AG04450 (cell line): ENCODE measurements at regions not wholly inside any gene's neighbourhood (a gene's known extent, or its start where the extent isn't known, plus 50 kb on each side); places are given as distances from the start of the nearest gene placed in this dataset.

Experiments used
- CTCF ChIA-PET: fragments of 300-600, 350-600 bp; formaldehyde crosslinking; extraction: SDS; loops from one replicate; lab custom pipeline; 2022; ENCODE audit warnings: antibody characterized with exemption, inconsistent platforms; lab: Charles Lee
- POLR2A ChIA-PET: fragments of 350-600 bp; formaldehyde crosslinking; extraction: SDS; loops from one replicate; lab custom pipeline; 2021; ENCODE audit warnings: antibody characterized with exemption, inconsistent platforms; lab: Yijun Ruan, JAX
- DNase-seq: peaks from one replicate; pipeline ENCODE4 v3.0.0-alpha.2; 2011; ENCODE audit warnings: low read depth, low spot score
- H3K27ac ChIP-seq: one replicate; pipeline ENCODE4 v1.5.1; 2012; ENCODE audit warnings: low read depth, low read length, control low read depth
- H3K27me3 ChIP-seq: one replicate; pipeline ENCODE4 v1.6.0; 2012; ENCODE audit warnings: low read length; ENCODE audit not compliant: control insufficient read depth, insufficient read depth
- H3K4me3 ChIP-seq: 2 replicates; pipeline ENCODE4 v1.5.1; 2011; ENCODE audit warnings: mild to moderate bottlenecking, low read depth, low read length, control low read depth
- H3K9me3 ChIP-seq: 2 replicates; pipeline ENCODE4 v1.5.1; 2012; ENCODE audit warnings: low read length; ENCODE audit not compliant: control insufficient read depth, insufficient read depth
- TF ChIP-seq, protein P1 (sequence below): IDR thresholded peaks from 2 replicates; pipeline ENCODE4 v1.5.1; 2011; ENCODE audit warnings: low read depth, low read length, control low read depth, inconsistent platforms

DNA sequence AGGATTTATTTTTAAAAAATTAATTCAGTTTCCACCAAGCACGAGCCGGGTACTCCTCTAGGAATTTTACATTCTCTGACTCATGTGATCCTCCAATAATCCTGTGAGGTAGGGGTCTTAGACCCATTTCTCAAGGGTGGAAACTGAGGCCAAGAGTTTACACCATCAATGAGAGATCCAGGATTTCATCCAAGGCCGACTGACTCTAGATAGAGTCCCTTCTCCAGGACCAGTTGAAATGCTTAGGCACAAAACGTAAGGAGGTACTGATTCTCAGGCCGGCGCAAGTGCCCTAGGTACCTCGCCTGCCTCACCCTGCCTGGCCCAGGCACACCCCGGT is 95.7 kb upstream of the DUSP5 start:
- TF ChIP-seq, protein P1, sequence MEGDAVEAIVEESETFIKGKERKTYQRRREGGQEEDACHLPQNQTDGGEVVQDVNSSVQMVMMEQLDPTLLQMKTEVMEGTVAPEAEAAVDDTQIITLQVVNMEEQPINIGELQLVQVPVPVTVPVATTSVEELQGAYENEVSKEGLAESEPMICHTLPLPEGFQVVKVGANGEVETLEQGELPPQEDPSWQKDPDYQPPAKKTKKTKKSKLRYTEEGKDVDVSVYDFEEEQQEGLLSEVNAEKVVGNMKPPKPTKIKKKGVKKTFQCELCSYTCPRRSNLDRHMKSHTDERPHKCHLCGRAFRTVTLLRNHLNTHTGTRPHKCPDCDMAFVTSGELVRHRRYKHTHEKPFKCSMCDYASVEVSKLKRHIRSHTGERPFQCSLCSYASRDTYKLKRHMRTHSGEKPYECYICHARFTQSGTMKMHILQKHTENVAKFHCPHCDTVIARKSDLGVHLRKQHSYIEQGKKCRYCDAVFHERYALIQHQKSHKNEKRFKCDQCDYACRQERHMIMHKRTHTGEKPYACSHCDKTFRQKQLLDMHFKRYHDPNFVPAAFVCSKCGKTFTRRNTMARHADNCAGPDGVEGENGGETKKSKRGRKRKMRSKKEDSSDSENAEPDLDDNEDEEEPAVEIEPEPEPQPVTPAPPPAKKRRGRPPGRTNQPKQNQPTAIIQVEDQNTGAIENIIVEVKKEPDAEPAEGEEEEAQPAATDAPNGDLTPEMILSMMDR = no peak
- POLR2A ChIA-PET = no interaction called here
- Histone ChIP-seq H3K4me3 (no peak overlapping the region), H3K27ac (no peak overlapping the region), H3K27me3 (no peaks in the 10 kb centered on the region), H3K9me3 (no peaks in the 10 kb centered on the region)
- DNase-seq = no peak
- CTCF ChIA-PET = interaction anchor here (1.7 kb wide), 1 partner anchor 48 kb away, joined by 4 read pairs; no protein-coding TSS in a partner anchor

DNA sequence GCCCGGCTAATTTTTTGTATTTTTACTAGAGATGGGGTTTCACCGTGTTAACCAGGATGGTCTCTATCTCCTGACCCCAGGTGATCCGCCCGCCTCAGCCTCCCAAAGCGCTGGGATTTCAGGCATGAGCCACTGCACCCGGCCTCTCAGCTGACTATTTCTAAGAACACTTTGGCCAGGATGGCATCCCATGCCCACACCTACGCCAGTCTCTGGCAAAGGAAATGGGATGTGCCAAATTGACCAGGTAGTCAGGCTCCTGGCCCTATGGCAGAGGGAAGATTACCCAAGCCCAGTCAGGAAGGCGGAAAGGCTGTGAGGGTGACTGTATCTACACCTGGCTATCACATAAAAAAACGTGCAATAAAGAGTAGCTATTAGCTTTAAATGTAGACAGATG is 94.1 kb upstream of the DUSP5 start:
- H3K27me3 ChIP-seq = no peaks in the 10 kb centered on the region
- POLR2A ChIA-PET = interaction anchor here (0.6 kb wide), 1 partner anchor 9 kb away, joined by 6 read pairs; no protein-coding TSS in a partner anchor
- TF ChIP-seq, protein P1 = no peak
- no peak for DNase-seq
- no peaks in the 10 kb centered on the region; the same call in 1 of the 2 replicates for H3K9me3 ChIP-seq
- no peak overlapping the region for H3K27ac ChIP-seq
- no peak overlapping the region for H3K4me3 ChIP-seq
- CTCF ChIA-PET = no interaction called here

DNA sequence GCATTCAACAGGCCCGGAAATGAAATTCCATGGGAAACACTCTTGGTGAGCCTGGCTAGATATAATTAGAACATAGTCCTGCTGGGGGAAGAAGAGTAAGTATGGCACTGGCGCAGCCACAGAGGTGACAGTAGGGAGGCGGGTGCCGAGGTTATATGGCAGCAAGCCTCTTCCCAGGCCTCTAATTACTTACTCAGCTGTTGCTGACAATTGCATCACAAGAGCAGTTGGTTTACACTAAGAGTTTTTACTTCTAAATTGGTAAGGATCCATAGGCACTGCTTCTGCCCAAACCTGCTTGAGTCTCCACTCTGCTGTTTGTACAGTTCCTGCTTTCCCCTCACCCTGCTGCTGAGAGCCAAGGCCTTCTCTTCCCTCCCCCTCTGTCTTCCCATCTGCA is 93.3 kb upstream of the DUSP5 start:
- Histone ChIP-seq H3K27me3 (no peaks in the 10 kb centered on the region), H3K9me3 (no peaks in the 10 kb centered on the region; the same call in 1 of the 2 replicates), H3K27ac (no peak overlapping the region), H3K4me3 (no peak overlapping the region)
- CTCF ChIA-PET = no interaction called here
- DNase-seq = no peak
- POLR2A ChIA-PET = no interaction called here
- TF ChIP-seq, protein P1 = no peak

DNA sequence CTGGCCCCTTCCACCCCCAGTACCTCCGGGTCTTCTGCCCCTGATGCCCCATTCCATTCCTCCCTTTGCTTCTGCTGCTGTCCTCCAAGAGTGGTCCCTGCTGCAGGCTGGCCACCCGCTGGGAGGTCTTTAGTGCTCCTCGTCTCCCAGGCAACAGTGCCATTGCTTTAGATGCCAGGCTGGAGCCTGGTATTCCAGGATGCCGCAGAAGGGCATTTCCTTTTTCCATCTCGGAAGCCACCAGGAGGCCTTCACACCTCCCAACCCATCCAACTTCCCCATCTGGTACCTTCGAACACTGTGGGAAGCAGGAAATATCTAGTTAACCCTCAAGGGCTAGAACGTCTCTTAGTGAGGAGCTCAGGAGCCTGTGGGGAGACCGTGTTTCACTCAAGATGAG is 92.9 kb upstream of the DUSP5 start:
- no peak overlapping the region for H3K27ac ChIP-seq
- no peak overlapping the region for H3K4me3 ChIP-seq
- POLR2A ChIA-PET = no interaction called here
- no peaks in the 10 kb centered on the region for H3K27me3 ChIP-seq
- no peaks in the 10 kb centered on the region; the same call in 1 of the 2 replicates for H3K9me3 ChIP-seq
- TF ChIP-seq, protein P1 = no peak
- CTCF ChIA-PET = no interaction called here
- DNase-seq = no peak

DNA sequence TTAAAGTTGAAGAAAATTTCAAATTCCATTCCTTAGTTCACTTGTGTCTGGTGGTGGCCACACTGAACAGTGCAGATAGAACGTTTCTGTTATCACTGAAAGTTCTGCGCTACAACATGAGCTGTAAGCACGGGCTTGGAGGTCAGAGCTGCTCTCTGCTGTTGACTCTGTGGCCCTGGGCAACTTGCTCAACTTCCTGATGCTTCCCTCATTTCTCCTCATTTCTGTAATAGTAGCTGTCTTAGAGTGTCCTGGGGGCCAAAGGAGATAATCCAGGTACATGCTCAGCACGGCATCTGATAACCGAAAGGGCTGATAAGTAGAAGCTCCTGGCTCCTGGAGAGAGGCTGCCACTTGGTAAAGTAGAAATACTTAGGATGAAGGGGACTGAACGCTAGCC is 92.3 kb upstream of the DUSP5 start:
- CTCF ChIA-PET = no interaction called here
- Histone ChIP-seq H3K27ac (no peak overlapping the region), H3K27me3 (no peaks in the 10 kb centered on the region), H3K9me3 (no peaks in the 10 kb centered on the region; the same call in 1 of the 2 replicates), H3K4me3 (no peak overlapping the region)
- DNase-seq = no peak
- TF ChIP-seq, protein P1 = no peak
- POLR2A ChIA-PET = interaction anchor here (0.9 kb wide), 1 partner anchor 91 kb away, joined by 3 read pairs; no protein-coding TSS in a partner anchor
